Caco-2 (cell line): ENCODE measurements at regions not wholly inside any gene's neighbourhood (a gene's known extent, or its start where the extent isn't known, plus 50 kb on each side); places are given as distances from the start of the nearest gene placed in this dataset.

Source experiments
- BruUV-seq: library from RNA; stranded (reverse); fragments of 400-500 nt; replicated peaks from 2 replicates; lab custom pipeline; 2021; lab: Mats Ljungman, UMichigan
- CTCF ChIA-PET: fragments of 300-600 bp; sonication (Branson Sonifier 250); formaldehyde crosslinking; loops from one replicate; lab custom pipeline; 2022; ENCODE audit warnings: antibody characterized with exemption; lab: Charles Lee
- POLR2A ChIA-PET: fragments of 300-600 bp; sonication (Branson Sonifier 250); formaldehyde crosslinking; loops from one replicate; lab custom pipeline; 2022; ENCODE audit warnings: antibody characterized with exemption; lab: Charles Lee
- DNase-seq, 2 experiments: peaks; one replicate each; pipeline versions ENCODE4 v3.0.0 to v3.0.0-alpha.2; 2020 to 2022
- H3K27me3 ChIP-seq: replicated peaks from 2 replicates; pipeline ENCODE4 v1.6.0; 2011; ENCODE audit warnings: low read length; ENCODE audit not compliant: control insufficient read depth, insufficient read depth
- H3K36me3 ChIP-seq: 2 replicates; pipeline ENCODE4 v1.5.1; 2011; ENCODE audit warnings: low read length; ENCODE audit not compliant: control insufficient read depth, insufficient read depth
- H3K4me1 ChIP-seq: fragments of 250-450 bp; sonication (Bioruptor Pico); 2 replicates; pipeline ENCODE4 v1.5.1; 2020; ENCODE audit warnings: mild to moderate bottlenecking
- H3K4me3 ChIP-seq: 2 replicates; pipeline ENCODE4 v1.5.1; 2011; ENCODE audit warnings: low read depth, mild to moderate bottlenecking, control low read depth, low read length
- H3K9me3 ChIP-seq: fragments of 250-450 bp; sonication (Bioruptor Pico); 2 replicates; pipeline ENCODE4 v1.5.1; 2020; ENCODE audit warnings: mild to moderate bottlenecking, moderate library complexity
- H3K27ac Mint-ChIP-seq: one replicate; pipeline ENCODE4 v1.8.0; 2022; ENCODE audit warnings: mixed read lengths; ENCODE audit not compliant: unreplicated experiment
- H3K27me3 Mint-ChIP-seq: one replicate; pipeline ENCODE4 v1.8.0; 2022; ENCODE audit warnings: mixed read lengths; ENCODE audit not compliant: insufficient read depth, unreplicated experiment
- H3K36me3 Mint-ChIP-seq: one replicate; pipeline ENCODE4 v1.8.0; 2022; ENCODE audit warnings: mild to moderate bottlenecking, mixed read lengths; ENCODE audit not compliant: insufficient read depth, unreplicated experiment
- H3K4me1 Mint-ChIP-seq: one replicate; pipeline ENCODE4 v1.8.0; 2022; ENCODE audit warnings: low read depth, mixed read lengths; ENCODE audit not compliant: unreplicated experiment
- H3K4me3 Mint-ChIP-seq: one replicate; pipeline ENCODE4 v1.8.0; 2022; ENCODE audit warnings: mild to moderate bottlenecking, moderate library complexity, mixed read lengths; ENCODE audit not compliant: unreplicated experiment
- H3K9me3 Mint-ChIP-seq: one replicate; pipeline ENCODE4 v1.8.0; 2022; ENCODE audit warnings: mixed read lengths; ENCODE audit not compliant: unreplicated experiment
- intact Hi-C: fragments of 100-400 bp; cut with micrococcal nuclease; formaldehyde crosslinking; loops from one replicate; pipeline ENCODE4 v1.10.0; 2022; ENCODE audit not compliant: unreplicated experiment
- TF ChIP-seq, protein P1 (sequence below), 2 experiments: fragments of 200-600 bp in 1 of 2; IDR thresholded peaks; 1 replicate in 1 of 2; 2 replicates in 1 of 2; pipeline versions ENCODE4 v1.5.1 to v1.8.0; 2011 to 2022; ENCODE audit warnings: antibody characterized with exemption in 1 of 2, control low read depth in 1 of 2, inconsistent platforms in 1 of 2, low read depth in 1 of 2, low read length in 1 of 2, mild to moderate bottlenecking in 1 of 2, moderate library complexity in 1 of 2; ENCODE audit not compliant: insufficient read depth in 1 of 2, severe bottlenecking in 1 of 2, unreplicated experiment in 1 of 2

DNA sequence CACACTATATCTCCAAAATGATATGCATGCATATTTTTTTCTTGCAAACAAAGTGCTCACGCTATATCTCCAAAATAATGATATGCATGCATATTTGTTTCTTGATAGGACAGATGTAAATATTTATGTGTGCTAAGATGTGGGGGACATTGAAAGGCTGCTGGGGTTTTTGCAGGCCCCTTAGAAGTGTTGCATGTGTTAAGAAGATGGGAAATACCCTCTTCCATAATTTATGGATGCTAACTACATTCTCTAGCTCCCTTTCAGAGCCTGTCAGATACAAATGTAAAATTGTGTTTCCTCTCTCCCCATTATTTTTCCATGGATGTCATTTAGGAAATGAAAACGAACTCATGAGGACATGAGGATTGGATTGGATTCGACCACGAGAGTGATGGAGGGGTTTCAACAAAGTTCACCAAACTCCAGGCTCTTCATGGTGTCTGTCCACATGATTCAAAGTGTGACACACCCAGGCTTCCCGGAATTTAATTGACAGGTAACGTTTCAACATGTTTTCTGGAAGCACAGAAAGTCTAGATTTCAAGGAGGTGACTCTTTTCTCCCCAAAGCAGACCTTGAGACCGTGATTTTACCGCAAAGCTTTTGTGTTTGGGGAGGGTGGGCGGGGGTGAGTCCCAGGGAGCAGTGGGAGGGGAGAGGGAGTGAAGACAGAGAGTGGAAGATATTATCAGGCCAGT lies 94.4 kb upstream of the CD99 start:
- no peaks in the 10 kb centered on the region for H3K9me3 Mint-ChIP-seq
- peaks cover 16% of the 10 kb centered on the region for H3K36me3 Mint-ChIP-seq
- H3K27me3 ChIP-seq, result no peaks in the 10 kb centered on the region
- ChIA-PET CTCF (no interaction called here), POLR2A (no interaction called here)
- H3K4me3 Mint-ChIP-seq, result no peak overlapping the region
- no TSS peak for BruUV-seq
- intact Hi-C loops, result no loop called here
- H3K27me3 Mint-ChIP-seq, result no peaks in the 10 kb centered on the region
- no peak overlapping the region for H3K4me3 ChIP-seq
- H3K9me3 ChIP-seq, result peaks cover 3% of the 10 kb centered on the region; the same call in 1 of the 2 replicates
- no peaks in the 10 kb centered on the region; the same call in 1 of the 2 replicates for H3K36me3 ChIP-seq
- H3K4me1 Mint-ChIP-seq, result peaks cover 20% of the 10 kb centered on the region
- H3K27ac Mint-ChIP-seq, result no peak overlapping the region
- TF ChIP-seq, protein P1, sequence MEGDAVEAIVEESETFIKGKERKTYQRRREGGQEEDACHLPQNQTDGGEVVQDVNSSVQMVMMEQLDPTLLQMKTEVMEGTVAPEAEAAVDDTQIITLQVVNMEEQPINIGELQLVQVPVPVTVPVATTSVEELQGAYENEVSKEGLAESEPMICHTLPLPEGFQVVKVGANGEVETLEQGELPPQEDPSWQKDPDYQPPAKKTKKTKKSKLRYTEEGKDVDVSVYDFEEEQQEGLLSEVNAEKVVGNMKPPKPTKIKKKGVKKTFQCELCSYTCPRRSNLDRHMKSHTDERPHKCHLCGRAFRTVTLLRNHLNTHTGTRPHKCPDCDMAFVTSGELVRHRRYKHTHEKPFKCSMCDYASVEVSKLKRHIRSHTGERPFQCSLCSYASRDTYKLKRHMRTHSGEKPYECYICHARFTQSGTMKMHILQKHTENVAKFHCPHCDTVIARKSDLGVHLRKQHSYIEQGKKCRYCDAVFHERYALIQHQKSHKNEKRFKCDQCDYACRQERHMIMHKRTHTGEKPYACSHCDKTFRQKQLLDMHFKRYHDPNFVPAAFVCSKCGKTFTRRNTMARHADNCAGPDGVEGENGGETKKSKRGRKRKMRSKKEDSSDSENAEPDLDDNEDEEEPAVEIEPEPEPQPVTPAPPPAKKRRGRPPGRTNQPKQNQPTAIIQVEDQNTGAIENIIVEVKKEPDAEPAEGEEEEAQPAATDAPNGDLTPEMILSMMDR (IDR thresholded peaks at IDR 0.05; ENCODE audit: insufficient read depth in 1 of 2, low read depth in 1 of 2, low read length in 1 of 2, severe bottlenecking in 1 of 2, unreplicated experiment in 1 of 2), result no peak
- peaks cover 27% of the 10 kb centered on the region for H3K4me1 ChIP-seq
- DNase-seq, result no peak

DNA sequence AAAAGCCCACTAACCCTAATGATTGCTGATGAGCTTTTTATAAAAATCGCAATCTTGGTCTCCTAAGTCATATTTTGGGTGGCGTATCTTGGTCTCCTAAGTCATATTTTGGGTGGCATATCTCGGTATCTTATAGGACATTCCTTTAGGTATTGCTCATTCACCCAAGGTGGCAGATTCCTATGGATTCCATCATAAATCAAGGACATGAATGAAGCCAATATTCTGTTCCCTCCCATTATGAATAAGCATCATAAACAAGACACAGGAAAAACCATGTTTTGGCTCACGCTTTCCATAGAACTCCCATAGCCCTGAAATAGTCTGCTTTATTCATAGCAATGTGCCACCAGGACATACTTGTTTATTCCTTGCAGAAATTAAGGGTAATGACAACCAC lies 95.0 kb upstream of the CD99 start:
- POLR2A ChIA-PET, result no interaction called here
- H3K9me3 ChIP-seq, result peaks cover 3% of the 10 kb centered on the region; the same call in 1 of the 2 replicates
- TF ChIP-seq, protein P1 (IDR thresholded peaks at IDR 0.05; ENCODE audit: insufficient read depth in 1 of 2, low read depth in 1 of 2, low read length in 1 of 2, severe bottlenecking in 1 of 2, unreplicated experiment in 1 of 2), result no peak
- H3K4me1 Mint-ChIP-seq, result peaks cover 20% of the 10 kb centered on the region
- H3K36me3 Mint-ChIP-seq, result peaks cover 16% of the 10 kb centered on the region
- BruUV-seq, result no TSS peak
- peaks cover 31% of the 10 kb centered on the region for H3K4me1 ChIP-seq
- H3K27me3 Mint-ChIP-seq, result no peaks in the 10 kb centered on the region
- H3K4me3 Mint-ChIP-seq, result no peak overlapping the region
- no peaks in the 10 kb centered on the region for H3K9me3 Mint-ChIP-seq
- intact Hi-C loops, result no loop called here
- CTCF ChIA-PET, result no interaction called here
- H3K36me3 ChIP-seq, result no peaks in the 10 kb centered on the region; the same call in 1 of the 2 replicates
- no peak for DNase-seq
- H3K4me3 ChIP-seq, result no peak overlapping the region
- no peaks in the 10 kb centered on the region for H3K27me3 ChIP-seq
- no peak overlapping the region for H3K27ac Mint-ChIP-seq

DNA sequence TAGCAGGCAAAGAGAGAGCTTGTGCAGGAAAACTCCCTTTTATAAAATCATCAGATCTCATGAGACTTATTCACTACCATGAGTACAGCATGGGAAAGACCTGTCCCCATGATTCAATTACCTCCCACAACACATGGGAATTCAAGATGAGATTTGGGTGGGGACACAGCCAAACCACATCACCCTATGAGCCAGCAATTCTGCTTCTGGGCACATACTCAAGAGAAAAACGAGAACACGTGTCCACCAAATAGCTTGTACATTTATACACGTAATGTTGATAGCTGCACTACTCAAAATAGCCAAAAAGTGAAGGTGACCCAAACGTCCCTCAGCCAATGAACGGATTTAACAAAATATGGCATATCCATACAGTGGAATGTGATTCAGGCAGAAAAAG lies 94.5 kb upstream of the DHRSX start:
- peaks cover 12% of the 10 kb centered on the region for H3K36me3 Mint-ChIP-seq
- POLR2A ChIA-PET, result no interaction called here

More for the DNA sequence above, 94.5 kb upstream of the DHRSX start:
- Histone ChIP-seq H3K36me3 (no peaks in the 10 kb centered on the region), H3K4me3 (no peak overlapping the region), H3K27me3 (no peaks in the 10 kb centered on the region), H3K4me1 (peaks cover 31% of the 10 kb centered on the region), H3K9me3 (peaks cover 3% of the 10 kb centered on the region; the same call in 1 of the 2 replicates)
- intact Hi-C loops, result no loop called here
- no TSS peak for BruUV-seq
- Mint-ChIP-seq H3K27ac (no peak overlapping the region), H3K9me3 (no peaks in the 10 kb centered on the region), H3K4me1 (peaks cover 16% of the 10 kb centered on the region), H3K27me3 (no peaks in the 10 kb centered on the region), H3K4me3 (no peak overlapping the region)
- DNase-seq, result no peak
- CTCF ChIA-PET, result no interaction called here
- TF ChIP-seq, protein P1 (IDR thresholded peaks at IDR 0.05; ENCODE audit: insufficient read depth in 1 of 2, low read depth in 1 of 2, low read length in 1 of 2, severe bottlenecking in 1 of 2, unreplicated experiment in 1 of 2), result no peak
